Lung (tissue), 11 donors: ENCODE measurements at regions not wholly inside any gene's neighbourhood (a gene's known extent, or its start where the extent isn't known, plus 50 kb on each side); places are given as distances from the start of the nearest gene placed in this dataset.
A peak's percentile ranks its signal among the peaks of the same experiment; 100 is the strongest.

Experiments used
- ATAC-seq: fragments of 200-7000 bp; cut with Tn5 transposase; one replicate; pipeline ENCODE4 v1.9.1; 2020; ENCODE audit warnings: moderate number of reproducible peaks; ENCODE audit not compliant: insufficient read depth, low FRiP score
- DNase-seq, 3 donors: peaks; one replicate each; pipeline ENCODE4 v3.0.0-alpha.2; 2013 to 2017
- H3K27ac ChIP-seq, 2 donors: one replicate each; pipeline ENCODE4 v1.5.1; 2013; ENCODE audit warnings: mild to moderate bottlenecking in 2 of 2, moderate library complexity in 2 of 2, control low read depth in 1 of 2, inconsistent platforms in 1 of 2, low read depth in 1 of 2, low read length in 1 of 2
- H3K27me3 ChIP-seq, 3 donors: one replicate each; pipeline ENCODE4 v1.5.1; 2013; ENCODE audit warnings: low read length in 2 of 3; ENCODE audit not compliant: control insufficient read depth in 3 of 3, insufficient read depth in 3 of 3
- H3K36me3 ChIP-seq, 4 donors: one replicate each; pipeline ENCODE4 v1.5.1; 2013; ENCODE audit warnings: low read length in 4 of 4, mild to moderate bottlenecking in 1 of 4, moderate library complexity in 1 of 4; ENCODE audit not compliant: control insufficient read depth in 4 of 4, insufficient read depth in 4 of 4
- H3K4me1 ChIP-seq, 5 donors: one replicate each; pipeline ENCODE4 v1.5.1; 2013; ENCODE audit warnings: low read length in 5 of 5, mild to moderate bottlenecking in 2 of 5, moderate library complexity in 1 of 5; ENCODE audit not compliant: control insufficient read depth in 5 of 5, insufficient read depth in 5 of 5
- H3K4me3 ChIP-seq: one replicate; pipeline ENCODE4 v1.5.1; 2013; ENCODE audit warnings: mild to moderate bottlenecking, control low read depth, moderate library complexity
- H3K9ac ChIP-seq, 2 donors: one replicate each; pipeline ENCODE4 v1.5.1; 2013; ENCODE audit warnings: low read length in 2 of 2, control low read depth in 1 of 2; ENCODE audit not compliant: insufficient read depth in 1 of 2
- H3K9me3 ChIP-seq, 4 donors: one replicate each; pipeline ENCODE4 v1.5.1; 2013; ENCODE audit warnings: low read length in 3 of 4, mild to moderate bottlenecking in 1 of 4, moderate library complexity in 1 of 4; ENCODE audit not compliant: control insufficient read depth in 4 of 4, insufficient read depth in 3 of 4
- WGBS, 2 donors: extraction: QIAGEN DNeasy Blood & Tissue Kit; methylation state at CpG; one replicate each; pipeline ENCODE4 v1.1.7; 2013; 5-methylcytosine and 5-hydroxymethylcytosine counted together
- TF ChIP-seq, protein P1 (sequence below): IDR thresholded peaks from 2 replicates; pipeline ENCODE4 v1.5.1; 2012; ENCODE audit warnings: mild to moderate bottlenecking; ENCODE audit errors: control extremely low read depth, extremely low read depth
- donor health status: control.
- donor health status: control.
- donor health status: Bipolar disorder and iron deficiency.
- donor health status: healthy.
- donor health status: DM: yes; HTN: yes; CAD: no.

DNA sequence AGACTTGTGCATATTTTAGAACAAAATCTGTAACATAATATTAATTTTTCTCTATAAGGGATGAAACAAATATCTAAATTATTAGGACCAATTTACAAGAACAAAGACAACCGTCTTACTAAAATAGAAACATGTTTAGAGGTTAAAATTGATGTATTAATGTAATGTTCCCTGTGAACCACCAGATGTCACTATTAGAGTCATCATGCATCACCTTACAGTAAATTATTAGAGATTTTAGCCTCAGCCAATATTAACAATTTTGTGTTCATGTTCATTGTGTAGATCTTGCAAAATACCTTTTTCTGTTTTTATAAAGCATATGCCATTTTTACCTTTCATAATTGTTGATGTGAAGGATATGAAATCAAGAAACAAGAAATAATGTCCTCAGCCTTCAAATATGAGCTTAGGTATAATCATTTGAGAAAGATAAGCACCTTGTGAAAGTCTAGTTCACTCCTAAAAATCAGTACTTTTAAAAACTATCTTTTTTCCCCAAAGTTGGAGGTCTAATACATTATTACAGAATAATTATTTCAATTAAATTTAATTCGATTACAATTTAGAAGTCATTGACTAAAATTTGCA, 344.3 kb upstream of the KCNH7 start:
- Histone ChIP-seq H3K36me3 (no peaks in the 10 kb centered on the region), H3K9me3 (no peaks in the 10 kb centered on the region), H3K27ac (no peak overlapping the region), H3K9ac (no peak overlapping the region), H3K4me3 (no peak overlapping the region), H3K4me1 (no peaks in the 10 kb centered on the region), H3K27me3 (peaks cover 0 to 2% (median 0%) of the 10 kb centered on the region in 3 donors)
- WGBS, 2 donors = 52 to 55% methylated on average over 2 of the region's 2 CpGs
- TF ChIP-seq, protein P1, sequence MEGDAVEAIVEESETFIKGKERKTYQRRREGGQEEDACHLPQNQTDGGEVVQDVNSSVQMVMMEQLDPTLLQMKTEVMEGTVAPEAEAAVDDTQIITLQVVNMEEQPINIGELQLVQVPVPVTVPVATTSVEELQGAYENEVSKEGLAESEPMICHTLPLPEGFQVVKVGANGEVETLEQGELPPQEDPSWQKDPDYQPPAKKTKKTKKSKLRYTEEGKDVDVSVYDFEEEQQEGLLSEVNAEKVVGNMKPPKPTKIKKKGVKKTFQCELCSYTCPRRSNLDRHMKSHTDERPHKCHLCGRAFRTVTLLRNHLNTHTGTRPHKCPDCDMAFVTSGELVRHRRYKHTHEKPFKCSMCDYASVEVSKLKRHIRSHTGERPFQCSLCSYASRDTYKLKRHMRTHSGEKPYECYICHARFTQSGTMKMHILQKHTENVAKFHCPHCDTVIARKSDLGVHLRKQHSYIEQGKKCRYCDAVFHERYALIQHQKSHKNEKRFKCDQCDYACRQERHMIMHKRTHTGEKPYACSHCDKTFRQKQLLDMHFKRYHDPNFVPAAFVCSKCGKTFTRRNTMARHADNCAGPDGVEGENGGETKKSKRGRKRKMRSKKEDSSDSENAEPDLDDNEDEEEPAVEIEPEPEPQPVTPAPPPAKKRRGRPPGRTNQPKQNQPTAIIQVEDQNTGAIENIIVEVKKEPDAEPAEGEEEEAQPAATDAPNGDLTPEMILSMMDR = no peak
- DNase-seq = peak in 2 of 3 donors; percentile 3 to 25
- ATAC-seq = no peak

DNA sequence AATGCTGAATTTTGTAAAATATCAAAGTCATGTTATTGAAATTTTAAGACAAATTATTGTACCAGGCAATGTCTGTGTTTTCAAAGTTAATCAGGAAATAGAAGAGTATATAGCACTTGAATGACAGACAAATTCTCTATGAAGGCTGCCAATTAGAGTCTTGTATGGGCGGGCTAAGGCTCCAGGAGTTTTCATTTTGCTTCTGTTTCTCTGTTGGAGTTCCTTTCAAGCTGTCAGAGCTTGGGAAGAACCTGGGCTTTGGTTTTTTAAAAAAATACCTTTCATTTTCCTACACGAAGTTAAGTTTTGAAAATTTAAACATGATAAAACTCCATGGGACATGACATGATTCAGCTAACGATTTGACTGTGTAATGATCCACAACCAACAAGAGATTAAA, 339.0 kb upstream of the KCNH7 start:
- TF ChIP-seq, protein P1 = no peak
- DNase-seq (no peak), ATAC-seq (no peak)
- no peak overlapping the region for H3K27ac ChIP-seq
- peaks cover 0 to 2% (median 0%) of the 10 kb centered on the region in 3 donors for H3K27me3 ChIP-seq
- no peak overlapping the region for H3K4me3 ChIP-seq
- no peak overlapping the region for H3K9ac ChIP-seq
- no peaks in the 10 kb centered on the region for H3K4me1 ChIP-seq
- H3K9me3 ChIP-seq = no peaks in the 10 kb centered on the region
- WGBS, 2 donors = 72 to 81% methylated on average over 3 of the region's 3 CpGs
- H3K36me3 ChIP-seq = no peaks in the 10 kb centered on the region

DNA sequence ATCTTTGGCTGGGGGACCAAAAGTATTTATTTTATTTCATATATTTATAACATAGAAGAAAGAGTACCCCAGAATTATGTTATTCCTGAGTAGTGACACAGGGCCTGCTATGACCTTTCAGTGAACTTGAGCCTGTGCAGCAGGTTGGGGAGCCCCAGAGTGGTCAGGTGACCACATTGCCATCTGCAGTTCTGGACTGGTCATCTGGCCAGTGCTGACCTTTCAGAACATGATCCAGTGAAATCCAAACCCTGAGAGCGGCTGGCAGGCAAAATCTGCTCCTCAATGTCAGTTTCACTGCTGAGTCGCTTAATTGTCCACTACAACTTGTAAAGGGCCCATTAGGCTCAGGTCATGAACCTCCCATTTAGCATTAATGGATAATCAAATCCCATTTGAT, 336.7 kb upstream of the KCNH7 start:
- no peak overlapping the region for H3K9ac ChIP-seq
- H3K27me3 ChIP-seq = no peaks in the 10 kb centered on the region
- no peaks in the 10 kb centered on the region for H3K9me3 ChIP-seq
- 90 to 91% methylated on average over 2 of the region's 2 CpGs for WGBS, 2 donors
- DNase-seq (no peak), ATAC-seq (no peak)
- TF ChIP-seq, protein P1 = no peak
- no peaks in the 10 kb centered on the region for H3K4me1 ChIP-seq
- no peaks in the 10 kb centered on the region for H3K36me3 ChIP-seq
- H3K27ac ChIP-seq = no peak overlapping the region
- H3K4me3 ChIP-seq = no peak overlapping the region

DNA sequence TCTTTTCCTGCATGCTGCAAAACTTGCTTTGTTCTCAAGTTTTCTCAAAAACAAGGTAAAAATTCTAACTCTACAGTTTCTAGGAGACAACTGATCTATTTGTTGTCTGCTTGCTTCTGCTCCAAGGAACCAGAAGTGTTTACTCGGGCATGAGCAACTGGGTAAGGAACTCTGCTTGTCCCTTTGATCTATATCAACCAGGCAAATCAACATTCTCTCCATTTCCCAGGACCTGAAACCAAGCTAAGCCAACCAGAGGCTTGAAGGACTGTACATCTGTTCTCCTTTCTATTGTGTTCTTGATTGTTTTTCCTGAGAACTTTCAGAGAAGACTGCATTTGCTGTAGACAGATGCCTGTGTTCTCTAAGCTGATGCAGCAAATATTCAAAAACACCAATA, 335.0 kb upstream of the KCNH7 start:
- ATAC-seq (no peak), DNase-seq (no peak)
- H3K36me3 ChIP-seq = no peaks in the 10 kb centered on the region
- no peak overlapping the region for H3K4me3 ChIP-seq
- WGBS, 2 donors = 69 to 73% methylated on average over 1 of the region's 1 CpG
- H3K27me3 ChIP-seq = no peaks in the 10 kb centered on the region
- TF ChIP-seq, protein P1 = no peak
- no peak overlapping the region for H3K9ac ChIP-seq
- H3K27ac ChIP-seq = no peak overlapping the region
- no peaks in the 10 kb centered on the region for H3K4me1 ChIP-seq
- no peaks in the 10 kb centered on the region for H3K9me3 ChIP-seq
